ENCODE measurements at regions not wholly inside any gene's neighbourhood (a gene's known extent, or its start where the extent isn't known, plus 50 kb on each side); places are given as distances from the start of the nearest gene placed in this dataset.

DNA sequence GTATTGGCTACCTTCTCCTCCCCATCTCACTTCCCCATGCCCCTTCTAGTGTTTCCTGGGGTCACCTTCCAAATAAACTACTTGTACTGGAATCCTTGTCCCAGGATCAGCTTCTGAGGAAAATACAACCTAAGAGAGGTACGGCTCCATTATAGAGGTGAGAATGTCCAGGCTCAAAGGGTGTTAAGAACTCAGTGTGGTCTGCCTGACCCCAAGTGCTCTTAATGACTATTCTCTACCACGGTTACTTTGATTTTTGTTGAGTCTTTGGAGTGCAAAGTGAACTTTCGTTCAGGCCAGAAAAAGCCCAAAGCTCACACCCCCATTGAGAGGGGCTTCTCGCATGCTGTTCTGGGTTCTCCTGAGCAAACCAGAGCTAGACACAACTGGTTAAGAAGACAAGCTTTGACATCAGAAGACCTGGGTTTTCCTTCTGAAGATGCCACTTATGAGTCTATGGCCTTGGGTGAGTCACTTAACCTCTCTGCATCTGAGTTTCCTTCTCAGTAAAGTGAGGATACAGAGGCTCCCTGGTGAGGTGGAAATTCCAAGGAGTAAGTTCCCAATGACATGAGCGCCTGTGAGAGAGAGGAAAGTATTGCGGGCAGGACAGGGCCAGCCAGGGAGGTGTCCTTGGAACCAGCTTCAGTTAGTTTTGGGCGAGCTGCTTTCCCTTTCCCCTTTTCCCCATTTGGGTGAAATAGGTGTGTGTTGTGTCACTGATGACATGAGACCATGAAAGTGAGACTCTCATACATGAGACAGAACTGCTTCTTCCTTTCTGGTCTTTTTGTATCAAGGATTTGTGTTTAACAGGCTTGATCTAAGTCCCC lies 475.0 kb upstream of the PROK2 start:
- Histone ChIP-seq H3K4me1 (peaks cover 0 to 50% (median 42%) of the 10 kb centered on the region in 4 donors), H3K36me3 (no peaks in the 10 kb centered on the region), H3K4me3 (no peak overlapping the region), H3K27ac (no peak overlapping the region), H3K9me3 (no peaks in the 10 kb centered on the region), H3K27me3 (no peaks in the 10 kb centered on the region)
- no peak for DNase-seq
- TF ChIP-seq, protein P1, sequence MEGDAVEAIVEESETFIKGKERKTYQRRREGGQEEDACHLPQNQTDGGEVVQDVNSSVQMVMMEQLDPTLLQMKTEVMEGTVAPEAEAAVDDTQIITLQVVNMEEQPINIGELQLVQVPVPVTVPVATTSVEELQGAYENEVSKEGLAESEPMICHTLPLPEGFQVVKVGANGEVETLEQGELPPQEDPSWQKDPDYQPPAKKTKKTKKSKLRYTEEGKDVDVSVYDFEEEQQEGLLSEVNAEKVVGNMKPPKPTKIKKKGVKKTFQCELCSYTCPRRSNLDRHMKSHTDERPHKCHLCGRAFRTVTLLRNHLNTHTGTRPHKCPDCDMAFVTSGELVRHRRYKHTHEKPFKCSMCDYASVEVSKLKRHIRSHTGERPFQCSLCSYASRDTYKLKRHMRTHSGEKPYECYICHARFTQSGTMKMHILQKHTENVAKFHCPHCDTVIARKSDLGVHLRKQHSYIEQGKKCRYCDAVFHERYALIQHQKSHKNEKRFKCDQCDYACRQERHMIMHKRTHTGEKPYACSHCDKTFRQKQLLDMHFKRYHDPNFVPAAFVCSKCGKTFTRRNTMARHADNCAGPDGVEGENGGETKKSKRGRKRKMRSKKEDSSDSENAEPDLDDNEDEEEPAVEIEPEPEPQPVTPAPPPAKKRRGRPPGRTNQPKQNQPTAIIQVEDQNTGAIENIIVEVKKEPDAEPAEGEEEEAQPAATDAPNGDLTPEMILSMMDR (IDR thresholded peaks at IDR 0.05): no peak
- intact Hi-C loops (cut with DNase I; ENCODE audit: low total_unique reads): loop anchor here (10.0 kb wide), 2 partner anchors 75 to 165 kb away; no protein-coding TSS in a partner anchor

GRCh38 chr3:72258361-72259141 lies 473.6 kb upstream of the PROK2 start:
- no peaks in the 10 kb centered on the region for H3K9me3 ChIP-seq
- H3K4me1 ChIP-seq: peaks cover 0 to 53% (median 43%) of the 10 kb centered on the region in 4 donors
- no peaks in the 10 kb centered on the region for H3K27me3 ChIP-seq
- TF ChIP-seq, protein P1 (IDR thresholded peaks at IDR 0.05): no peak
- intact Hi-C loops (cut with DNase I; ENCODE audit: low total_unique reads): loop anchor here (10.0 kb wide), 1 partner anchor 74 kb away; no protein-coding TSS in a partner anchor
- H3K36me3 ChIP-seq: no peaks in the 10 kb centered on the region
- DNase-seq: no peak
- no peak overlapping the region for H3K4me3 ChIP-seq
- H3K27ac ChIP-seq: no peak overlapping the region

GRCh38 chr3:72257738-72258137 lies 472.8 kb upstream of the PROK2 start:
- intact Hi-C loops (cut with DNase I; ENCODE audit: low total_unique reads): loop anchor here (10.0 kb wide), 1 partner anchor 73 kb away; no protein-coding TSS in a partner anchor
- H3K4me3 ChIP-seq: no peak overlapping the region
- TF ChIP-seq, protein P1 (IDR thresholded peaks at IDR 0.05): no peak
- peaks cover 0 to 46% (median 38%) of the 10 kb centered on the region in 4 donors for H3K4me1 ChIP-seq
- H3K9me3 ChIP-seq: no peaks in the 10 kb centered on the region
- H3K27ac ChIP-seq: no peak overlapping the region
- H3K27me3 ChIP-seq: no peaks in the 10 kb centered on the region
- DNase-seq: no peak
- H3K36me3 ChIP-seq: no peaks in the 10 kb centered on the region

DNA sequence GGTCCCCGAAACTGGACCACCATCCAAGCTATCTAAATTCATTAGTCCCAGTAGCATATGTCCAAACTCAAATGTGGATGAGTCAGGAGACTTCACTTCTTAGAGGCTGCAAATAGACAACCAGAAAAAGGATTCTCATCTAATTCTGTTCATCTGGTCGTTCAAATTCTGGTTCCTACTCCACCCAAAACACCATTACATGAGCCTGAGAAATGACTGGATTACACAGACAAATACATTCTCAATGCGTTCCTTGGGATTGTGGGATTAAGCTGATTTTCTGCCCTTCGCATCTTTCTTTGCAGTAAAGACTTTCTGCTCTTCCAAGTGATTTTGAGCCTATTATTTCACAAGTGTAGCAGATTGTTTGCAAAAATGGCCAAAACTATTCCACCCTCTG lies 472.3 kb upstream of the PROK2 start:
- intact Hi-C loops (cut with DNase I; ENCODE audit: low total_unique reads): loop anchor here (10.0 kb wide), 1 partner anchor 72 kb away; no protein-coding TSS in a partner anchor
- TF ChIP-seq, protein P1 (IDR thresholded peaks at IDR 0.05): no peak
- Histone ChIP-seq H3K27ac (no peak overlapping the region), H3K27me3 (no peaks in the 10 kb centered on the region), H3K36me3 (no peaks in the 10 kb centered on the region), H3K4me3 (no peak overlapping the region), H3K9me3 (no peaks in the 10 kb centered on the region), H3K4me1 (peaks cover 0 to 41% (median 33%) of the 10 kb centered on the region in 4 donors)
- no peak for DNase-seq

- H3K9me3 ChIP-seq: no peaks in the 10 kb centered on the region
- H3K27me3 ChIP-seq: no peaks in the 10 kb centered on the region
- H3K4me1 ChIP-seq: peaks cover 0 to 36% (median 29%) of the 10 kb centered on the region in 4 donors
- H3K4me3 ChIP-seq: no peak overlapping the region
- intact Hi-C loops (cut with DNase I; ENCODE audit: low total_unique reads): loop anchor here (10.0 kb wide), 1 partner anchor 72 kb away; no protein-coding TSS in a partner anchor
- TF ChIP-seq, protein P1 (IDR thresholded peaks at IDR 0.05): no peak
- DNase-seq: no peak
- H3K27ac ChIP-seq: no peak overlapping the region
- no peaks in the 10 kb centered on the region for H3K36me3 ChIP-seq
These were observed 471.8 kb upstream of the PROK2 start for GRCh38 chr3:72256716-72257115.

Data from tibial artery (tissue), 4 donors.